HG02852 (cell line): ENCODE measurements at regions not wholly inside any gene's neighbourhood (a gene's known extent, or its start where the extent isn't known, plus 50 kb on each side); places are given as distances from the start of the nearest gene placed in this dataset.
"Not testable (repeated sequence)": the region's sequence is repeated elsewhere in the genome, so short reads cannot be mapped to it uniquely, and the experiment has no call there.

ENCODE experiments used
- ATAC-seq: cut with Tn5 transposase; IDR thresholded peaks from one replicate; pipeline ENCODE4 v1.9.1; 2021; ENCODE audit warnings: mild to moderate bottlenecking, moderate library complexity; ENCODE audit not compliant: unreplicated experiment

DNA sequence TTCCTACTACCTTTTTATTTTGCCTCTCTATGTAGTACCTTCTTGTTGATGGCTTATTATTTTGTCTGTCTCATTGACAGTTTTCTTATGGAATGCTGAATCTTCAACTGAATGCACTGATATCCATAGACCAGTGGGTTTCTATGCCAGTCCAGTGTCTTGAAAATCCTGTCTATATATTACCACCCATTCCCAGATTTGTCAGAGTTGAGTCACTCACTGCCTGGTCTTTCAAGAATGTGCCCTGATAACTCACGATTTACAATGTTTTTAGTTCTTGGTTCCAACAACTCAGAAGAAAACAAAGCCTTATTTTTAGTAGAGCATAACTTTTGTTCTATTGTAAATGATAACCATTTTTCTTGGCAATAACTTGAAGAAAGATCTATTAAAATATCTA lies 606.0 kb upstream of the PITX2 start:
- ATAC-seq = no peak

DNA sequence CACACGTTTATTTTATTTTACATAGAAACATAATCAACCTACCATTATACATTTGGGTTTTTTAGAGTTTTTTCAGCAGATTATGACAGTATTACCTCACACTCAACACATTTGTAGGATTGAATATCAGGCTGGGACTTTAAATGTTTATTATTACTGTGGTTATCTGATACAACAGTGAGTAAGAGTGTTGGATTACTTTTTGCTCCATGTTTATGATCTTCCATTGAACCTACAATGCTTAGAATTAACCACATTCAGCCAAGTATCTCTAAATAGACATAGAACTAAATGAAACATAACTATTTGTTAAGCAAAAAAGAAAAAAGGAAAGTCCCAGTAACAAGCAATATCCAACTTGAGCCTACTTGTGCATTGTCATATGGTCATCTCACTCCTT lies 607.4 kb upstream of the PITX2 start:
- no peak for ATAC-seq

DNA sequence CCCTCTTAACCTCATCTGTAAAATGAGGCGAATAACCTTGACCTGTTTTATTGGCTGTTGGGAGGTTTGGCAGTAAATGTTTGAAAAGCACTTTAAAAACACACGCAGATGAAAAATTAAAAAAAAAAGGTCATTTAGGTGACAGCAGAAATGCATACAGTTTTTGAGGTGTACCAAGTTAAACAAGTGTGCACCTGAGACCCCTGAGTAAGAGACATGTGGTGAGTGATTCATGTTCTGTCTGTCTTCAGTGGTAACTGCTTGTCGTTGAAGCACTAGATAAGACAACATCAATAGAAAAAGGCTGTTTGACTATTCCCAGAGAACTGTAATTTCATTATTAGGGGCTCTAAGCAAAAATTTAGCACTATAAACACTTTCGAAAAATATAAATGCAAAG lies 608.4 kb upstream of the PITX2 start:
- no peak for ATAC-seq

DNA sequence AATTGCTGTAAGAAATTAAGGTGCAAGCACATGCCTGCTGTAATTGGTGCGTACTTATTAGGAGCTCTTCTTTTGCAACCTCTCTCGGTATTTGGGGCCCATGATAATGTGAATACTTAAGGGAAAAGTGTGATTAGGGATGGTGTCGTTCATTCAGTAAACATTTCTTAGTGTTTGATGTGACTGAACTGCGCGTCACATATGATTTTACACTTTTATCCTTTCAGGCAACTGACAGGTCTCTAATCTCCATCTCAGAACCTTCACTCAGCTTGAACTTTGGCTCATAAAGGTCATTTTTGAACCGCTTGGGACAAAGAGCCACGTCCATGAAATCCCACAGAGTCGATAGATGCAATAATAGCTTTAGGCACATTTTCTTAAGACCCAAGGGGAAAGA lies 612.1 kb upstream of the PITX2 start:
- ATAC-seq = no peak

DNA sequence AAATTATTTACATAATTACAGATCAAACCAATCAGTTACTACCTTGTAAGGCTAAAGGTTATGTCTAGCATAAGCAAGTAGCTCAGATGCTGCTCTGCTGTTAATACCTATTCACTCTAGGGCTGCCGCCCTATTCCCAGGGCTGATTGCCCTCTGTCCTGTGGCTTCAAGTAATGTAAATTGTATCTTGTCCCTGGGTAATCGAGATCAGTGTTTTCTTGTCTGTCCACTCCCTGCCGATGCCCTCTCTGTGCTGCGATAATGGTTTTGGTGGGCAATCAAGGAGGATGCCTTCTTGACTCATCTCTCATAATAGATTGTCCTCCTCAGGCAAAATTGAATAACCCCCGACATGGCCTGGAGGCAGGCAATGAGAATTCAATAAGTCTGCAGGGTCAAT lies 641.0 kb upstream of the PITX2 start:
- no peak for ATAC-seq

DNA sequence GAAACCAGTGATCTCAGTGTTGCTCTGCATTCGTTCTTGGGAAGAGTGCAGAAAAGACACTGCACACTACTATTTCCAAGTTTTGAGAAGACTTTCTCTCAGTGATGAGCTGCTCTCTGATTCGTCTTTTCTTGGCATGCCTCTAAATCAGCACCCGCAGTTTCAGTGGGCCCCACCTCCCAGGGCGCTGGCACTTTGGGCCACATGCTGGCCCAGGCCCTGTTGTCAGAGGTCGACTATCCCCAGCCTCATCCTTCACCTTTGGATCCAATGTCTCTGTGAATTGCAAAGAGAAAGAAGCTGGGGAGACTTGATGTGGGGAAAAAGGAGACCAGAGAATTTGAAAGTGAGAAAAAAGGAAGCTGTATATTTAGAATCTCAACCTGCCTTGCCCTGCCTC lies 644.1 kb upstream of the PITX2 start:
- ATAC-seq = no peak

DNA sequence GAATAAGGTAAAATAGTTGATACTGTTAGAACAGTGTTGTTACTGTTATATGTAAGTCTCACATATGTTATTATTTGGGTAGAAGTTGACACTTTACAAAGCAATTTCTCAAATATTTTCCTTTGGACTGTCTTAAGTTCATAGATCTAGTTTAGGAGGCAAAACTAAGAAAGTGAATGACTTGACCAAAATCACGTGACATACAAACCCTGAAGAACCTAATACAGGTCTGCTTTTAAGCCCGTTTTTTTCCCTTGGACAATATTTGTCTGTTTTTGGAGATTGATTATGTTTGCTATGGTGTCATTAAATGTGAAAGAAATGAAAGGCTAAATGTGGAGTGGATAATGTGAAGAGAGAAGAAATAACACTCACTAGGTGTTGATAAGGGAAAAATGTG lies 644.9 kb upstream of the PITX2 start:
- no peak for ATAC-seq

DNA sequence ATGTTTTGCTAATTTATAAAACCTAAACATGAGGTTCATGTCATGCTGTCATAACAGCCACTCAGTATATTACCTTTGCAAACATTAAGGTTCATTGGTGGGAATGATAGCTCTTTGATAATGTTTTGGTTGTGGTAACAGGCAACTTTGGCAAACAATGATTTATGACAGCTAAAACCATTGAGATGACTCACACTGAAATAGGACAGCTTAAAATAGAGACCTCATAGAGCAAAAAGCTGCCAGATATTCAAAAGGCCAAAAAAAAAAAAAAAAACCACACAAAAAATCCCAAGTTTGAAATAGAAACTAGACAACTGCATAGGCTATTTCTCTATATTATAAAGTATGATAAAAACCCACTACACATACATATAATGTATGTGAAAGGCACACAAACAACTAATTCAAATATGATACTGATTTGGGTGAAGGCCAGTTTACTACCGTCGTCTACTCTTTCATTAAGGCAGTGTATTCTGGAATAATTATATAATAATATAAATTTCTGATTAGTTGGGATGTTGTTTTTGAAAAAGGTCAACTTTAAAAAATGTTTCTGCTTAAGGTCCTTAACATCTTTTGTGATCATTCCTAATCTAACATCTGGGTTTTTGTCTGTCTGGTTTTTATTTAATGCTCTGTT lies 646.0 kb upstream of the PITX2 start:
- peak; percentile 89 for ATAC-seq

DNA sequence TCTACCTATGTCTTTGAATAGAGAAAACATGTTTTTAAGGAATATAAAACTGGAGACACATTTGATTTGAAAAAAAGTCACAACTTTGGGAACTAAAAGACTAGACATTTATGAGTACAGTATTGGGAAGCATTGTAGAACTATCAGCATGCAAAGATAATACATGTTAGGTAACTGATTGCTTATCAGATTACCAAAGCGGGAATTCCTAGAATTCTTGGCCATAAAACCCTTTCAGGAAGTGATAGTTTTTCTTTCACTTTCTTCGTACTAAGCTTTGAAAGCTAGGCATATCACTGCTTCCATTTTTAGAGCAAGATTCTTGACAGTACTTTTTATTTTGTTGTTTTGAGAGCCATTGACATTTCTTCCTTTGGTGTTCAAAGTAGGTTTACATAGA lies 646.6 kb upstream of the PITX2 start:
- no peak for ATAC-seq

DNA sequence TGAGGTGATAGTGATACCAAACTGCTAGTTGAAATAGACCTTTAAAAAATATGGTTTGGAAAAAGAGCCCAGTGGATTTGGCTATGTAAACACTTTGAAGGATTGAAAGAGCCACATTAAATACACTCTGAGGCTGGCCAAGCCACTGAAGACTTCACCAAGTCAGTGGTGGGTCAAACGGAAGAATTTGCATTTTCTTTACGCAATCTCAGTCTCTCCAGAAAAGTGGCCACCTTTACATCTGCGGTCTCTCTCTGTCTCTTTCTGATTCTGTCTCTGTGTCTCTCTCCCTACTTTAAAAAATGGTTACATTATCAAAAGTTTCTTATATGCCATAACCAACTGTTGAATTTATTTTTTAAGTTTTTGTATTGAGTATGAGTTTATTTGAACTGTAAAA lies 651.2 kb upstream of the PITX2 start:
- ATAC-seq = no peak

DNA sequence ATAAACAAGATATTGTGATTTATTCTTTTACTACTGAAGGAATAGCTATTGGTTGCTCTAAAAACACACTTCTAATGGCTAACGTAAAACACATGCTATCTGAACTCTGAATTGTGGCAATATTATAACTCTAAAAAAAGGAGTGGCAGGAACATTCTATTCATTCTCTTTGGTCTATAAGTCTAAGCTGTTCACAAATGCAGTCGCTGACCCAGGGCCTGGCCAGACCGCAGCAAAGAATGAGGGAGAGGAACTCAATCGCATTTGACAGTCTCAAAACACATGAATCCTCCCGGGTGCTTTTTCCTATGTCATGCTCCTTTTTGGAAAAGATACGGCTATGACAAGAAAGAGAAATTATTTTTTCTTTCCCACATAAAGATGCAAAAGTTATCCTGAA lies 651.6 kb upstream of the PITX2 start:
- no peak for ATAC-seq

DNA sequence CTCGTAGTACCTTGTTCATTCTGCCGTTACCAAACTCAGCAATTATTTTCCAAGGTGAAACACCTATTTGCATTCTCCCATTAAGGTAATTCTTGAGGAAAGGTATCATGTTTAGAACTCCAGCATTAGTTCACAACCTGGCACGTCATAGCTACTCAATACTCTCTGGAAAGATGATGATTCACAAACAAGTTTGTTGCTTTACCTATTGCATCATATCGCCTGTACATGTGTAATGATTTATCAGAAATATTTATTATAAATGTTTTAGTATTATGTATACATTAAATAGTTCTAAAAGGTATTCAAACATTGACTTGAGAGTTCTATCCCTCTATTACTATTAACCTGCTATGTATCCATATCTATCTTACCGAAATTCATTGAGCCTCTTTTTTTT lies 658.3 kb upstream of the PITX2 start:
- no peak for ATAC-seq

DNA sequence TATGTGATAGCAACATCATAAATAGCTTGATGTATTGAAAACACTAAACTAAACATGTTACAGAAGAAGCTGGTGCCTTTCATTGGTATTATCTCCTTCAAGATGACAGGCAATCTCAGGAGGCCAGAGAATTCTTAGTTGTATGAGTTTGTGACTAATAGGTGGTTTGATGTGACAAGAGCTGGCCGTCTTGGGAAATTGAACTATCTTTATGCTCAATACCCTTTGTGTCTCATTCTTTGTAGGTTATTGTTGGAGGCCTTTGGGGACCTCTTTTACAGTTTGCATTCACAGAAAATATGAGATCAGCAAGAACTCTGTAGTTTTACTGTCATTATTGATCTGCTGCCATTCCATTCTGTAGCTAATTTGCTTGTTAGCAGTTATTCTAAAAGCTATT lies 659.2 kb upstream of the PITX2 start:
- no peak for ATAC-seq

DNA sequence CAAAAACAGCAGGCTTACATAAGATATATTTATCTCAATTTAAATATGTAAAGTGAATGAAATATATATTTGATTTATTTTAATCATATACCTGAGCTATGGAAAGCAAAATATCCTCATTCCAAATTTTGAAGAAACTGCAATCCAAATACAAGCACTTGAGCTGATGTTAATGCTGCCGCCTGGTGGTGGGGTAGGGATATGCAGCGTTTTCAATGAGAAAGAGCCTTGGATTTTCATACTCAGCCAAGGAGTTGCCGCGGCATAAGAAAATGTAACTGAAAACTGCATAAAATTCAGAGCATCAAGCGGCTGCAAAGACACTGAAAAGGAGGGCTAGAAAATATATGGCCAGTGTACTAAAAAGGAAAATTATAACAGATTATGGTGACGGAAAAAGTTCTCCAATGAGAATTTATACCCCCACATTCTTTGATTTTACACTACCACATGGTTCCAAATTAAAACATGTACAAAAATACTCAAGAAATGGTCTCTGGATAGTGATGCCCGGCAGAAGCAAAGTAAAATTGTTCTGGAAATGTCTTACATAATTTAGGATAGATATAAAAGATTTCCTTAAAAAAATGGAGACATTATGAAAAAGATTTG lies 660.3 kb upstream of the PITX2 start:
- peak; percentile 72 for ATAC-seq

DNA sequence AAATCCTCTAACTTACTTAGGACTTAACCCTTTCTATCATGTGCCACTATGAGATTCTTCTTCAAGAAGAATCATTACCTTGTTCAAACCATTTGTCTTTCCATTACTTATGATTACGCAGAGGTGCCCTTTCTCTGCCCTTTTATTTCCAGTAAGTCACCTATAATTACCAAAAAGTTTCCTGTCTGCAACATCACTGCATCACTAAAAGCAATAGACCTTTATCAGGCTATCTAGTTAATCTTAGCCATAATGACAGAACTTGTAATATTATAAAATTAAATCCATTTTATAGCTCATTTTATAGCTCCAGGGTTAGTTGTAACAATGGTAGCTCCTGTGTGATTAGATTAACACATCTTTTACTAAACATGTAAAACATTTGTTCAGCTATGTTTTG lies 673.6 kb upstream of the PITX2 start:
- no peak for ATAC-seq

DNA sequence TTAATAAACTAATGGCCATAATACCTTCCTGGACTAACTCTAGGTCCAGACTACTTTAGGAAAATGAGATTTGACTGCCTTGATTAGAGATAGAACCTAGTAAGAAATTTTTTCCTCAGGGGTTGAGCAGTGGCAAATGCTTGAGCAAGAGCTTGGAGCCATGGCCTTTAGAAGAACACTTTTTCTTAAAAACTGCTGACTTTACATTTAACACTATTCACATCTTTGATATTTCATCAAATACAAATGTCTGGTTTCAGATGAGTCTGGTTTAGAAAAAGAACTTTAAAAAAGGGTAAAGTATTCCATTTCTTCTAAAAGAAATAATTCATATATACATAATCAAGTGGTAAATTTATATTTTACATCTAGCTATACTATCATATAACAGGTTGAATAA lies 680.9 kb upstream of the PITX2 start:
- no peak for ATAC-seq

DNA sequence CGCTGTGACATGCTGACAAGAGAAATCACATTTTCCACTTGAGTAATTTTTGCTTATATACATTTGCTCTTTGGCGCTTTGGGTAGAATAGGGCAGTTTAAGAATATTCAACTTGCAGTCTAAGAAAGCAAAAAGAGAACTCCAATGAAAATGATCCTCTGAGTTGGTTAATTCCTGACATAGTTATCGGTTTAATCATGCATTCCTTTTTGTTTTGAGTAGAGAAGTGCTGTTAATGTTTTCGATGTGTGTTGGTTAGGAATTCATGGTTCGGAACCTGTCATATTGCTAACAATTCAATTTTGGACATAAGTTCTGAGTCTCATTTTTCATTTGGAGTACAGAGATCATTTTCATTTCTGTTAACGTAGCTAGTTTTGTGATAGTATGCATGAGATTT lies 700.6 kb upstream of the PITX2 start:
- no peak for ATAC-seq

DNA sequence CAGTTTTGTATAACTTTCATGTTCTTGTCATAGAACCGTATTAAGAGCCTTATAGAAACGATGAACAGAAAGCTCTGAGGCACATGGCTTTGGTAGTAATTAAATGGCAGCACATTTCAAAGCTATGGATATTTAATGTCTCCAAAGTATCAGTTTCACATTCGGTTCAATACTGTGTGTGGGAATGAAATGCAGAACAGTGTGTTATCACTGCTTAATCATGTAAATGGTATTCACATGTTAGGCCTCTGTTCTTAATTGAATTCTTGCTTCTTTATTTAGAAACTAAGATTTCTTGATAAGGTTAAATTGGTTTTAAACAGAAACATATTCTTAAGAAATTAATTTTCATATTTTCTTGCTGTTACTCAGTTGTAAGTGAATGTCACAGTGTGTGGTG lies 701.0 kb upstream of the PITX2 start:
- no peak for ATAC-seq

DNA sequence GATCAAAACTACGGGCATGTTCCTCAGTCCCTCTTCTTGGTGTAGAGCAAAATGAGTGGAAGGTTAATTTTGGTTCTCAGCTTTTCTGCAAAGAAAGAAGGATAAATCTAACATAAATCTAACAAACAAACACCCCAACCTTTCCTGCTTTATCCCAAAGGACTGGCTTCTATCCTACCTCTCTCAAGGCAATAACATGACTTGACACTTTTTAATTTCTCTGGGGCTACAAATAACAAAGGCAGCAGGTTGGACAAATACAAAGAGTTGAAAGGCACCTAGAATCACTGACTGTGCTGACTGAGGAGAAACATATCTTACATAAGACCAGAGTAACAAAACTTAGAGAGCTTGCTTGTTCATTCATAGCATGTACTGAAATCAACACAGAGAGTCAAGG lies 703.6 kb upstream of the PITX2 start:
- no peak for ATAC-seq

DNA sequence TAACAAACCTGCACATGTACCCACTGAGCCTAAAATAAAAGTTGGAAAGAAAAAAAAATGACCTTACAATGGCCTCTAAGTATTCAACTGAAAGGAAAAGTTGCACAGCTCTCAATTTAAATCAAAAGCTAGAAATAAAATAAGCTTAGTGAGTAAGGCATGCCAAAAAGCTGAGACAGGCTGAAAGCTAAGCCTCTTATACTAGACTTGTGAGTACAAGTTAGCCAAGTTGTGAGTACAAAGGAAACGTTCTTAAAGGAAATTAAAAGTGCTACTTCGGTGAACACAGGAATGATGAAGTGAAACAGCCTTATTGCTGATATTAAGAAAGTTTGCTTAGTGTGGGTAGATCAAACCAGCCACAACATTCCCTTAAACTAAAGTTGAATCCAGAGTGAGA lies 707.9 kb upstream of the PITX2 start:
- no peak for ATAC-seq

DNA sequence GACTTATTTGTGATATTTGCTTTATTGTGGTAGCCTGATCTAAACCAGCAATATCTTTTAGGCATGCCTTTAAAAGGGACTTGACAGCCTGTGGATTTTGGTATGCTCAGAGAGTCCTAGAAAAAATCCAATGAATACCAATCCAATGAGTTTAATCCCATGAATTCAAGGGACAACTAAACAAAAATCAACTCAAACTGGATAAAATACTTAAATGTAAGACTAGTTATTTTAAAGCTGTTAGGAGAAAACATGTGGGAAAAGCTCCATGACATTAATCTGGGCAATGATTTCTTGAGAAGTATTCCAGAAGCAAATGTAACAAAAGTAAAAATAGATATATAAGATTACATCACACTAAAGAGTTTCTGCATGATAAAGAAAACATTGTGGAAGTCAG lies 711.5 kb upstream of the PITX2 start:
- no peak for ATAC-seq

DNA sequence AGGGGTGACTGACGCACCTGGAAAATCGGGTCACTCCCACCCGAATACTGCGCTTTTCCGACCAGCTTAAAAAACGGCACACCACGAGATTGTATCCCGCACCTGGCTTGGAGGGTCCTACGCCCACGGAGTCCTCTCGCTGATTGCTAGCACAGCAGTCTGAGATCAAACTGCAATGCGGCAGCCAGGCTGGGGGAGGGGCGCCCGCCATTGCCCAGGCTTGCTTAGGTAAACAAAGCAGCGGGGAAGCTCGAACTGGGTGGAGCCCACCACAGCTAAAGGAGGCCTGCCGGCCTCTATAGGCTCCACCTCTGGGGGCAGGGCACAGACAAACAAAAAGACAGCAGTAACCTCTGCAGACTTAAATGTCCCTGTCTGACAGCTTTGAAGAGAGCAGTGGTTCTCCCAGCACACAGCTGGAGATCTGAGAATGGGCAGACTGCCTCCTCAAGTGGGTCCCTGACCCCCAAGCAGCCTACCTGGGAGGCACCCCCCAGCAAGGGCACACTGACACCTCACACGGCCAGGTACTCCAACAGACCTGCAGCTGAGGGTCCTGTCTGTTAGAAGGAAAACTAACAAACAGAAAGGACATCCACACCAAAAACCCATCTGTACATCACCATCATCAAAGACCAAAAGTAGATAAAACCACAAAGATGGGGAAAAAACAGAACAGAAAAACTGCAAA lies 714.5 kb upstream of the PITX2 start:
- not testable (repeated sequence) for ATAC-seq

DNA sequence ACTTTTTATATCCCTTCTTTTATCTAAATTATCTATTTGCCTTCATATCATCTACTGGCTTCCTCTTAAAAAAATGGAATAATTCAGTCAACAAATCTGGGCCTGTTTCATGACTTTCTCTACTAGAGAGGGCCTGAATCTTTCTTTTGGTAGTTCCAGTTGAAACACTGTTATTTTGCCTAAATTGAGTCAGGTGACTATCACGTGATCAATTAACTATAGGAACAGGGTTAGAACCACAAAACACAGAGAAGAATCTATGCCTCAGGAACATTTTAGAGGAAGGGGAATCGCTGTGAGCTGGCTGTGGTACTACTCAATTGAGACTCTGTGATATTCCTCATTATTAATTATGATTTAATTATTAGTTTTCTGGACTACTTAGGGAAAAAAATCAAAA lies 736.7 kb upstream of the PITX2 start:
- ATAC-seq = no peak
